ENCODE measurements at regions not wholly inside any gene's neighbourhood (a gene's known extent, or its start where the extent isn't known, plus 50 kb on each side); places are given as distances from the start of the nearest gene placed in this dataset.
"Not testable (repeated sequence)": the region's sequence is repeated elsewhere in the genome, so short reads cannot be mapped to it uniquely, and the experiment has no call there.

DNA sequence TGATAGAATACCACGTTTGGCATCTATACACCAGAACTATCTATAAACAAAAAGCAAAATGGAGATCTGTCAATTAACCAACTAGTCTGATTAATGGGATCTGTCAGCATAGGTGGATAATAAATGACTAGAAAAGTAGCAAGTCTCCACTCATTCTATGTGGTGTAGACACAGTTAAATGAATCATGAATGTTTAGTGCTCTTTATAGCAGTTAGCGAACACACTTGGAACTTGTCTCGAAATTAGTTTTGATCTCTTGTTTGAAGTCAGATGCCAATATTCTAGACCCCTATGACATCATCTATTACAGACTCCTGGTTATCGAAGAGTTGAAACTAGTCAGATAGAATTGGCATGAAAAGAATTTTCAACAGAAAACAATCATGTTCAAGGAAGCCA is 259.7 kb downstream of the AHR start:
- DNase-seq (ENCODE audit: low spot score) = no peak

DNA sequence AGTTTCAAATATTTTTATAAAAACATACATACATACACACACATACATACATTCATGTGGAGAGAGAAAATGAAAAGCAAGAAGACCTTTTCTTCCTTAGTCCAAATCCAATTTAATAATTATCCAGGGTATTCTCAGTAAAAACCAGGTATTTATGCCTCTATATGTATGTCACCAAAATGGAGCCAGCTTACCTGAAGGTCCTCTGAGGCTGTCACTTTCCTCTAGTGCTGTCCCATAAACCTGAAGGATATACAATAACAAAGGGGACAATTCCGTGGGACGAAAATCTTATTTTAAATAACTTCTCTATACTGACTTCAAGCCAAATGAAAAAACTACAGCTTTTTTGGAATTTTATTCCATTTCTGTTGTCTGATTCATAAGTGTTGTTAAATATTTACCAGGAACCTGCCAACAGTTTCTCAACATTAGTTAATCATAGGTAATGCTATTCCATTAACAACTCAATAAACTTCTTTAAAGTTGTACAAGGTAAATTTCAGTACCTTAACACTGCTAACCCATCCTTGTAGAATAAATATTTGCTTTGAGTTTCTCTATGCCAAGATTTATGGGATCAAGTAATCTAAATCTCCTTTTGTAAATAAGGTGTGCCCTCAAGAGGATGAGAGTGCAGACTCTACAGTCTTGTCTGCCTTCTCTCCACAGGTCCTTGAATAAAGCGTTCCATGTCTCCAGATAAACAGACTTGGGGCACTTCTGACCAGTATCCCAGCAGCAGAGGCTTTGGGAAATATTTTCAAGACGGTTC is 260.3 kb downstream of the AHR start:
- no peak for DNase-seq (ENCODE audit: low spot score)

DNA sequence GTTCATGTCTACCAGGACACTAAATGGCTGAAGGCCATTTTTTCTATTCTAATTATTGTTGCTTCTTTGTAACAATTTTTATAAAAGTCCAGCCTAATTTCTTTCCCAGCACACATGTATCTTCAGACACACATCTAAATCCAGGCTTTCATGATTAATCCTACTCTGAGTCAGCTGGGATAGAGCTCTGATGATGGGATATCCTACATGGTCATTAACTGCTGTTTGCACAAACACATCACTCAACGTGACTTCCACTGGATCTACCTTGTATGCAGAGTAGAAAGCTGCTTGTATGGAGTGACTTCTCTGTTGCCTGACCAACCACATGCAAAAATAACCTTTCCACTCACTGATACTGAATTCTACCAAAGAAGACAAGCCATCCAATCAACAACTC is 260.9 kb downstream of the AHR start:
- DNase-seq (ENCODE audit: low spot score) = no peak

GRCh38 chr7:17560516-17560915 is 262.1 kb downstream of the AHR start:
- DNase-seq (ENCODE audit: low spot score) = no peak

DNA sequence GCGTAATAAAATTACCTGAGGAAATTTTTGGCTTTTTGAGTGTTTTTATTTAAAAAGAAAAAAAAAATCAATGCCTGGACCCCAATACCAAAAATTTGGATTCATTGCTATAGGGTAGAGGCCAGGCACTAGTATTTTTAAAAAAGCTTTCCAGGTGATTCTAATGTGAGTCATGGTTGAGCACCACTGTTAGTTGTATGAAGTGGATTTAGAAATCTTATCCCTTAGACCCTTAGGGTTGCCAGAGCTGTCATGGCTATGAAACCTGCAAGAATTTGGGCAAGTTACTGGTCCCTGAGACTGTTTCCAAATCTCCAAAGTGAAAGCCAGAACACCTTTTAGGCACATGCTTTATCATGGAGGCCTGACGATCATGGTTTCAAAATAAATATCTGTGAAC is 262.5 kb downstream of the AHR start:
- no peak for DNase-seq (ENCODE audit: low spot score)

DNA sequence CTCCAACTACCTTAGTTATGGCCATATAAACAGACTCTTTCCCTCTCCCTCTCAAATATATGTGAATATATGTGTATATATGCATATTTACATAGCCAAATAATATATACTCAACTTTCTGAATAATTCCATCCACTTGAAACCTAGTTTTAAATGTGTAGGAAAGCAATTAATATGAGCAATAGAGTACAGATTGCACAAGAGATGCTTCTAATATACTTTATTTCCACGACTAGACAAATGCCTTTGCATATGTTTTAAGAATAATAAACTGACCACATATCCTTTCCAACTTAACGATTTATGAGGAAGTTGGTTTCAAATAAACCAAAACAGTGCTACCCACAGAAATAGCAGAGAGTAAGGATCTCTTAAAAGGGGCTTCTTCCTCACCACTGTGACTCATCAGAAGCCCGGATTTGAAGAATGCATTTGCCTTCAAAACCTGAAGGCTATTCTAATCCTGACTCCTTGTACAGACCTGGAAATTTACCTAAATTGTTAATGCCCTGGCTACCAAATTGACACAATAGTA is 266.3 kb downstream of the AHR start:
- DNase-seq (ENCODE audit: low spot score) = no peak

DNA sequence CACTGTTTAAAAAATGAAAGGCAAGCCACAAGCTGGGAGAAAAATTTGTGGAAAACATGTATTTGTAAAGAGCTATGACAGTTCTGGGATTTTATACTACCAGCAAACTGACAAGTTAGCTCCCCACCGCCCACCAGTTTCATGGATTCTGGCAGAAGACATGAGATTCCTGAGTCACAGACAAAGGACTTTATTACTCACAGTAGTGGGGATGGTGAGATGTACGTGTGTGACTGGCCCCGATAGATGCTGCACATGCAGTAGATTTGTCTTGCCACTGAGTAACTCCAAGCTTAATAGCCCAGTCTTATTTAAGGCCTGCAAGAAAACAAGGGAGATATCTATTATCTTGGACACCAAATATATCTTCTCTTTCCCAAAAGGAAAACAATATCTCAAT is 281.7 kb downstream of the AHR start:
- no peak for DNase-seq (ENCODE audit: low spot score)

DNA sequence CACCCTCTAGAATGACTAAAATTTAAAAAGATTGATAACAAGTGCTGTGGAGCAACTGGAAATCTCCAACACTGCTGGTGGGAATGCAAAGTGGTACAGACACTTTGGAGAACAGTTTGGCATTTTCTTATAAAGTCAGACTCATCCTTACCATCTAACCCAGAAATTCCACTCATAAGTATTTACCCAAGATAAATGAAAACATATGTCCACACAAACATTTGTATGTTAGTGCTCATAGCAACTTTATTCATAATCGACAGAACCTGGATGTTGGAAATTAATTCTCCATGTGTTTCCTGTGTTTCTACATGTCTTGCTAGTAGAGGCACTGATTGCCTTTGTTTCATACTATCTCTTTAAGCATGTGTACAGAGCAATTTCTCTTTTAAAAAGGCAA is 282.4 kb downstream of the AHR start:
- DNase-seq (ENCODE audit: low spot score) = no peak

DNA sequence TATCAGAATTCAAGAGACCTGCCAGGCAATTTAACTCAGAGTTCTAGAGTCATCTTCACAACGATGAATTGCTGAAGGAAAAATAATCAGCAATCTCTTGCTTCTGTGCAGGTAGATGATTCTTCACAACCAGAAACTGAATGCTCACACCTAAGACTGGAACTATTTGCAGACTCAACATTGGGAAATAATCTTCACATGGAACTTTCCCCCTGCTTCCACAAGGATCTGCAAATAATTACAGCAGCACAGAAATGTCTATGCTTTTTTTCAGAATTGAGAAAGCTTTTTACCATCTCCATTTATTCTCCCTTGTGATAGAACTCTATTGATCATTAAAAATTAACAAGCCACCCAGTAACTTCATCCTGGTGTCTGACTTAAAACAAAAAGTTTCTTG is 282.8 kb downstream of the AHR start:
- no peak for DNase-seq (ENCODE audit: low spot score)

GRCh38 chr7:17582696-17583095 is 284.2 kb downstream of the AHR start:
- DNase-seq (ENCODE audit: low spot score) = not testable (repeated sequence)

- DNase-seq (ENCODE audit: low spot score) = no peak
Observed at GRCh38 chr7:17583786-17584185, 285.3 kb downstream of the AHR start.

- DNase-seq (ENCODE audit: low spot score) = no peak
Observed at GRCh38 chr7:17584822-17585221, 286.4 kb downstream of the AHR start.

DNA sequence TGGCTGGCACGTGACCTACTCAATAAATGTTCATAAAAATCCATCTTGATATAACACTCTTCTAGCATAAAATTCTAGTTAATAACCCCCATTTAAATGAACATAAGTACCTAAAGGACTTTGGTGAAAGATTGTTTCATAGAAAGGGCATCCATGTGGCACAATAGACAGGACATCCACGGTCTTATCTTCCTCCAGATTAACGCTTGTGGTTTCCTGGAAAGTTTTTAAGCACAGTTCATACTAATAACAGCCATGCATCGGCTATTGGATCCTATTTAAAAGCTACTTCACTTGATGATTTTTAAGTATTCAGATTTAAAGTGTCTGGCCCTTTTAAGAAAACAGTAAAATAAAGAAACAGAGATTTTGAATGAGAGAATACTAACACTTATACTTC is 288.3 kb downstream of the AHR start:
- DNase-seq (ENCODE audit: low spot score) = no peak

DNA sequence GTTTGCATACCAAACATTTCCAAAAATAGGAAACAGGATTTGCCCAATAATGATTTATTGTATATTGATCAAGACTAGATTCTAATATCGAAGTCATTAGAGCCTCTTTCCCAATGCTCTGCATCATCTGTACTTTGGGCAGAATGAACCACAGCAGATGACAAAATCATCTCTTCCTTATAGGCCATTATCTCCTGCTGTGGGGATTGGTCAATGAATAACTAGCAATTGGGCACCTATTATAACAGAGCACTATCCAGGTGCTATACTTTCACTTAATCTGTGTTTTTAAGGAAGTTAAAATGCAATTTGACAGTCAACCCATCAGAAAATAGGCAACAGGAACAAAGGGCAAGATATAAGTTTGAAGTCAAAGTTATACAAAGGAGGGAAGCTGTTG is 290.3 kb downstream of the AHR start:
- DNase-seq (ENCODE audit: low spot score) = no peak

GRCh38 chr7:17589671-17590070 is 291.2 kb downstream of the AHR start:
- no peak for DNase-seq (ENCODE audit: low spot score)

DNA sequence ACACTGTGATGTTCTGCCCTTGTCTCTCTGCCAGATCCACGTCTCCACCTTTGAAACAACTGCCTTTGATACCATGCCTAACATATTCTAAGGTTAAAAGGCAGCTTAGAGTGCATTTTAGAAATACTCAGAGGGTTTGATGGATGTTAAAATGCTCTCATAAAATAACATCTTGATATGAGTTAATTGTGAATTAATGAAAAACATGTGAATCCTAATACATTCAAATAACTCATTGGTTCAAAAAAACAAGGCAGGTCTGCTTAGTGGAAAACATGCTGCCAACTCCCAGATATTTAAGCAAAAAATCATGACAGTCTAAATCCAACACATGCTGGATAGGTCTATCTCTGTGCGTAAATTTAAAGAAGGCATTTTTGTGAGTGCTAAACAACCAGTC is 291.8 kb downstream of the AHR start:
- no peak for DNase-seq (ENCODE audit: low spot score)

- no peak for DNase-seq (ENCODE audit: low spot score)
Observed at GRCh38 chr7:17593819-17594419, 295.5 kb downstream of the AHR start.

GRCh38 chr7:17595546-17595945 is 297.1 kb downstream of the AHR start:
- no peak for DNase-seq (ENCODE audit: low spot score)

GRCh38 chr7:17598305-17598704 is 299.9 kb downstream of the AHR start:
- no peak for DNase-seq (ENCODE audit: low spot score)

GRCh38 chr7:17598846-17599245 is 300.4 kb downstream of the AHR start:
- DNase-seq (ENCODE audit: low spot score) = no peak

- DNase-seq (ENCODE audit: low spot score) = no peak
Observed at GRCh38 chr7:17599733-17600339, 301.4 kb downstream of the AHR start.

GRCh38 chr7:17600340-17600752 is 301.9 kb downstream of the AHR start:
- DNase-seq (ENCODE audit: low spot score) = peak; percentile 52

- no peak for DNase-seq (ENCODE audit: low spot score)
Observed at GRCh38 chr7:17601921-17602320, 303.5 kb downstream of the AHR start.
